ENCODE measurements at regions not wholly inside any gene's neighbourhood (a gene's known extent, or its start where the extent isn't known, plus 50 kb on each side); places are given as distances from the start of the nearest gene placed in this dataset.

GRCh38 chr10:124303662-124304418 lies 114.9 kb downstream of the OAT start:
- Mint-ChIP-seq H3K36me3 (peaks cover 11% of the 10 kb centered on the region), H3K9me3 (peaks cover 10% of the 10 kb centered on the region), H3K27me3 (peaks cover 5% of the 10 kb centered on the region), H3K4me3 (no peak overlapping the region), H3K27ac (no peak overlapping the region), H3K4me1 (no peaks in the 10 kb centered on the region)
- no peak for DNase-seq (ENCODE audit: low spot score in 2 of 2)
- ATAC-seq (ENCODE audit: low read depth) = no peak

- Mint-ChIP-seq H3K4me3 (no peak overlapping the region), H3K4me1 (no peaks in the 10 kb centered on the region), H3K27me3 (peaks cover 5% of the 10 kb centered on the region), H3K27ac (no peak overlapping the region), H3K36me3 (peaks cover 11% of the 10 kb centered on the region), H3K9me3 (peaks cover 10% of the 10 kb centered on the region)
- no peak for DNase-seq (ENCODE audit: low spot score in 2 of 2)
- no peak for ATAC-seq (ENCODE audit: low read depth)
Observed at GRCh38 chr10:124302951-124303505, 115.7 kb downstream of the OAT start.

GRCh38 chr10:124301736-124302135 lies 117.0 kb downstream of the OAT start:
- Mint-ChIP-seq H3K27ac (no peak overlapping the region), H3K9me3 (peaks cover 10% of the 10 kb centered on the region), H3K27me3 (peaks cover 5% of the 10 kb centered on the region), H3K36me3 (peaks cover 13% of the 10 kb centered on the region), H3K4me3 (no peak overlapping the region), H3K4me1 (no peaks in the 10 kb centered on the region)
- no peak for ATAC-seq (ENCODE audit: low read depth)
- DNase-seq (ENCODE audit: low spot score in 2 of 2) = no peak

GRCh38 chr10:124300735-124301134 lies 118.0 kb downstream of the OAT start:
- peaks cover 5% of the 10 kb centered on the region for H3K27me3 Mint-ChIP-seq
- H3K4me1 Mint-ChIP-seq = no peaks in the 10 kb centered on the region
- ATAC-seq (ENCODE audit: low read depth) = no peak
- no peak for DNase-seq (ENCODE audit: low spot score in 2 of 2)
- H3K27ac Mint-ChIP-seq = no peak overlapping the region
- peaks cover 10% of the 10 kb centered on the region for H3K9me3 Mint-ChIP-seq
- H3K4me3 Mint-ChIP-seq = no peak overlapping the region
- H3K36me3 Mint-ChIP-seq = peaks cover 13% of the 10 kb centered on the region

GRCh38 chr10:124300224-124300623 lies 118.5 kb downstream of the OAT start:
- H3K36me3 Mint-ChIP-seq = peaks cover 13% of the 10 kb centered on the region
- no peak for ATAC-seq (ENCODE audit: low read depth)
- peaks cover 5% of the 10 kb centered on the region for H3K27me3 Mint-ChIP-seq

GRCh38 chr10:124299696-124300095 lies 119.0 kb downstream of the OAT start:
- Mint-ChIP-seq H3K27me3 (peaks cover 5% of the 10 kb centered on the region), H3K9me3 (peaks cover 10% of the 10 kb centered on the region), H3K27ac (no peak overlapping the region), H3K4me3 (no peak overlapping the region), H3K36me3 (peaks cover 13% of the 10 kb centered on the region), H3K4me1 (no peaks in the 10 kb centered on the region)
- no peak for ATAC-seq (ENCODE audit: low read depth)
- no peak for DNase-seq (ENCODE audit: low spot score in 2 of 2)

More at GRCh38 chr10:124300224-124300623, 118.5 kb downstream of the OAT start:
- no peak overlapping the region for H3K4me3 Mint-ChIP-seq
- no peak overlapping the region for H3K27ac Mint-ChIP-seq
- peaks cover 10% of the 10 kb centered on the region for H3K9me3 Mint-ChIP-seq
- no peak for DNase-seq (ENCODE audit: low spot score in 2 of 2)
- no peaks in the 10 kb centered on the region for H3K4me1 Mint-ChIP-seq

GRCh38 chr10:124298891-124299290 lies 119.8 kb downstream of the OAT start:
- peaks cover 10% of the 10 kb centered on the region for H3K9me3 Mint-ChIP-seq
- H3K27me3 Mint-ChIP-seq = peaks cover 5% of the 10 kb centered on the region
- no peaks in the 10 kb centered on the region for H3K4me1 Mint-ChIP-seq
- H3K4me3 Mint-ChIP-seq = no peak overlapping the region
- H3K27ac Mint-ChIP-seq = no peak overlapping the region
- ATAC-seq (ENCODE audit: low read depth) (no peak), DNase-seq (ENCODE audit: low spot score in 2 of 2) (no peak)
- H3K36me3 Mint-ChIP-seq = peaks cover 13% of the 10 kb centered on the region

GRCh38 chr10:124296813-124297788 lies 121.6 kb downstream of the OAT start:
- Mint-ChIP-seq H3K36me3 (peaks cover 13% of the 10 kb centered on the region), H3K27ac (no peak overlapping the region), H3K4me1 (no peaks in the 10 kb centered on the region), H3K27me3 (peaks cover 5% of the 10 kb centered on the region), H3K9me3 (peaks cover 10% of the 10 kb centered on the region), H3K4me3 (no peak overlapping the region)
- ATAC-seq (ENCODE audit: low read depth) = no peak
- DNase-seq (ENCODE audit: low spot score in 2 of 2) = no peak

GRCh38 chr10:124296121-124296812 lies 122.5 kb downstream of the OAT start:
- no peak for DNase-seq (ENCODE audit: low spot score in 2 of 2)
- Mint-ChIP-seq H3K4me3 (no peak overlapping the region), H3K9me3 (peaks cover 8% of the 10 kb centered on the region)

GRCh38 chr10:124294811-124295770 lies 123.6 kb downstream of the OAT start:
- ATAC-seq (ENCODE audit: low read depth) = no peak
- H3K4me3 Mint-ChIP-seq = no peak overlapping the region
- H3K9me3 Mint-ChIP-seq = peaks cover under 1% of the 10 kb centered on the region
- H3K27me3 Mint-ChIP-seq = peaks cover 2% of the 10 kb centered on the region
- H3K4me1 Mint-ChIP-seq = peaks cover 3% of the 10 kb centered on the region
- DNase-seq (ENCODE audit: low spot score in 2 of 2) = no peak
- H3K36me3 Mint-ChIP-seq = peaks cover 3% of the 10 kb centered on the region
- no peak overlapping the region for H3K27ac Mint-ChIP-seq

More at GRCh38 chr10:124296121-124296812, 122.5 kb downstream of the OAT start:
- no peak for ATAC-seq (ENCODE audit: low read depth)
- Mint-ChIP-seq H3K27ac (no peak overlapping the region), H3K4me1 (peaks cover under 1% of the 10 kb centered on the region), H3K36me3 (peaks cover 12% of the 10 kb centered on the region), H3K27me3 (peaks cover 4% of the 10 kb centered on the region)

GRCh38 chr10:124293616-124294449 lies 124.9 kb downstream of the OAT start:
- peaks cover 2% of the 10 kb centered on the region for H3K27me3 Mint-ChIP-seq
- no peak overlapping the region for H3K4me3 Mint-ChIP-seq
- ATAC-seq (ENCODE audit: low read depth) = no peak
- no peak for DNase-seq (ENCODE audit: low spot score in 2 of 2)
- H3K36me3 Mint-ChIP-seq = peaks cover 2% of the 10 kb centered on the region
- no peaks in the 10 kb centered on the region for H3K9me3 Mint-ChIP-seq
- H3K27ac Mint-ChIP-seq = no peak overlapping the region
- H3K4me1 Mint-ChIP-seq = peaks cover 3% of the 10 kb centered on the region

GRCh38 chr10:124292911-124293615 lies 125.7 kb downstream of the OAT start:
- H3K27ac Mint-ChIP-seq = no peak overlapping the region
- DNase-seq (ENCODE audit: low spot score in 2 of 2) (no peak), ATAC-seq (ENCODE audit: low read depth) (no peak)
- peaks cover 2% of the 10 kb centered on the region for H3K36me3 Mint-ChIP-seq
- H3K9me3 Mint-ChIP-seq = no peaks in the 10 kb centered on the region
- H3K4me3 Mint-ChIP-seq = no peak overlapping the region
- H3K4me1 Mint-ChIP-seq = peaks cover 3% of the 10 kb centered on the region
- peaks cover 5% of the 10 kb centered on the region for H3K27me3 Mint-ChIP-seq

All from memory B cell (primary cell).